ENCODE measurements at regions not wholly inside any gene's neighbourhood (a gene's known extent, or its start where the extent isn't known, plus 50 kb on each side); places are given as distances from the start of the nearest gene placed in this dataset.

DNA sequence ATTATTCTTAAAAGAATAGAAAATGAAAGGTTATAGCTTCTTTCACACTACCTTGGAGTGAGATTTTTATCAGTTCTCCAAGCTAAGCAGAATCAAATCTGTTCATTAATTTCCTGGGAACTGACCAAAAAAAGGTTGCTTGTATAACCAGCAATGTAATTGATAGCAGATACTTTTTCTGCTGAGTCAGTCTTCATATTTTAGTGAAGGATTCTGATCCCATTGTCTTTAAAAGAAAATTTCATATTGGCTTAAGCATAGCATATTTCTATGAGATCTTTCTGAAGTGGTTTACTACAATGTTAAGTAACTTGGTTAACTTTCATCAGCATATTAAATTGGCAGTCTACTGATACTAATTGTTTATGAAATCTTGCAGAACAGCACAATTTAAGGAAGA is 338.0 kb downstream of the TMX3 start:
- Mint-ChIP-seq H3K4me1 (ENCODE audit: low read depth, unreplicated experiment) (no peaks in the 10 kb centered on the region), H3K27me3 (ENCODE audit: unreplicated experiment) (no peaks in the 10 kb centered on the region), H3K9me3 (ENCODE audit: unreplicated experiment) (no peaks in the 10 kb centered on the region), H3K27ac (ENCODE audit: unreplicated experiment) (no peak overlapping the region), H3K4me3 (ENCODE audit: unreplicated experiment) (no peak overlapping the region), H3K36me3 (ENCODE audit: unreplicated experiment) (no peaks in the 10 kb centered on the region)
- TF ChIP-seq, protein P1, sequence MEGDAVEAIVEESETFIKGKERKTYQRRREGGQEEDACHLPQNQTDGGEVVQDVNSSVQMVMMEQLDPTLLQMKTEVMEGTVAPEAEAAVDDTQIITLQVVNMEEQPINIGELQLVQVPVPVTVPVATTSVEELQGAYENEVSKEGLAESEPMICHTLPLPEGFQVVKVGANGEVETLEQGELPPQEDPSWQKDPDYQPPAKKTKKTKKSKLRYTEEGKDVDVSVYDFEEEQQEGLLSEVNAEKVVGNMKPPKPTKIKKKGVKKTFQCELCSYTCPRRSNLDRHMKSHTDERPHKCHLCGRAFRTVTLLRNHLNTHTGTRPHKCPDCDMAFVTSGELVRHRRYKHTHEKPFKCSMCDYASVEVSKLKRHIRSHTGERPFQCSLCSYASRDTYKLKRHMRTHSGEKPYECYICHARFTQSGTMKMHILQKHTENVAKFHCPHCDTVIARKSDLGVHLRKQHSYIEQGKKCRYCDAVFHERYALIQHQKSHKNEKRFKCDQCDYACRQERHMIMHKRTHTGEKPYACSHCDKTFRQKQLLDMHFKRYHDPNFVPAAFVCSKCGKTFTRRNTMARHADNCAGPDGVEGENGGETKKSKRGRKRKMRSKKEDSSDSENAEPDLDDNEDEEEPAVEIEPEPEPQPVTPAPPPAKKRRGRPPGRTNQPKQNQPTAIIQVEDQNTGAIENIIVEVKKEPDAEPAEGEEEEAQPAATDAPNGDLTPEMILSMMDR (IDR thresholded peaks at IDR 0.05; ENCODE audit: partially characterized antibody, unreplicated experiment), result no peak
- no peak for DNase-seq

GRCh38 chr18:68362907-68363306 is 352.0 kb downstream of the TMX3 start:
- TF ChIP-seq, protein P1 (IDR thresholded peaks at IDR 0.05; ENCODE audit: partially characterized antibody, unreplicated experiment), result no peak
- no peak for DNase-seq
- Mint-ChIP-seq H3K36me3 (ENCODE audit: unreplicated experiment) (peaks cover 17% of the 10 kb centered on the region), H3K4me1 (ENCODE audit: low read depth, unreplicated experiment) (no peaks in the 10 kb centered on the region), H3K9me3 (ENCODE audit: unreplicated experiment) (peaks cover 6% of the 10 kb centered on the region), H3K27me3 (ENCODE audit: unreplicated experiment) (no peaks in the 10 kb centered on the region), H3K4me3 (ENCODE audit: unreplicated experiment) (no peak overlapping the region), H3K27ac (ENCODE audit: unreplicated experiment) (no peak overlapping the region)

GRCh38 chr18:68355637-68356036 is 359.3 kb downstream of the TMX3 start:
- Mint-ChIP-seq H3K27ac (ENCODE audit: unreplicated experiment) (no peak overlapping the region), H3K27me3 (ENCODE audit: unreplicated experiment) (no peaks in the 10 kb centered on the region), H3K4me3 (ENCODE audit: unreplicated experiment) (no peak overlapping the region), H3K9me3 (ENCODE audit: unreplicated experiment) (peaks cover 11% of the 10 kb centered on the region), H3K4me1 (ENCODE audit: low read depth, unreplicated experiment) (no peaks in the 10 kb centered on the region), H3K36me3 (ENCODE audit: unreplicated experiment) (peaks cover 20% of the 10 kb centered on the region)
- TF ChIP-seq, protein P1 (IDR thresholded peaks at IDR 0.05; ENCODE audit: partially characterized antibody, unreplicated experiment), result no peak
- no peak for DNase-seq

DNA sequence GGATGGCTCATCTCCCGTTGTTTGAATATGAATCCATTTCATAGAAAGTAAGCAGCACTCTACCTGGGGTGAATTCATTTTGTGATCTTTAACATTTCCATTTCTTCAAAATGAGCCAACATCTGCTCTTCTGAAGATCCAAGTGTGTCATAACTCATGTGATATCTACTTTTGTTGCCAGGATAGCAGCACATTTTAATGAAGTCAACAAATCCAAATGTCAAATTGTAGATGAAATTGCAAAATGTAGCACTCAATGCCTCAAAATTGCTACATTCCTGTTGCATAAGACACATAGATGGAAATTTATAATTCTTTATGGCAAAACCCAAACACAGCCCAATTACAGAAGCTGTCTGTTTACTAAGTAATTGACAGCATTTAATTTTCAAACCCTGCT is 360.7 kb downstream of the TMX3 start:
- peaks cover 14% of the 10 kb centered on the region for H3K9me3 Mint-ChIP-seq (ENCODE audit: unreplicated experiment)
- H3K4me3 Mint-ChIP-seq (ENCODE audit: unreplicated experiment), result no peak overlapping the region
- H3K4me1 Mint-ChIP-seq (ENCODE audit: low read depth, unreplicated experiment), result no peaks in the 10 kb centered on the region
- no peak for DNase-seq
- TF ChIP-seq, protein P1 (IDR thresholded peaks at IDR 0.05; ENCODE audit: partially characterized antibody, unreplicated experiment), result no peak
- H3K27ac Mint-ChIP-seq (ENCODE audit: unreplicated experiment), result no peak overlapping the region
- H3K27me3 Mint-ChIP-seq (ENCODE audit: unreplicated experiment), result no peaks in the 10 kb centered on the region
- H3K36me3 Mint-ChIP-seq (ENCODE audit: unreplicated experiment), result peaks cover 19% of the 10 kb centered on the region

DNA sequence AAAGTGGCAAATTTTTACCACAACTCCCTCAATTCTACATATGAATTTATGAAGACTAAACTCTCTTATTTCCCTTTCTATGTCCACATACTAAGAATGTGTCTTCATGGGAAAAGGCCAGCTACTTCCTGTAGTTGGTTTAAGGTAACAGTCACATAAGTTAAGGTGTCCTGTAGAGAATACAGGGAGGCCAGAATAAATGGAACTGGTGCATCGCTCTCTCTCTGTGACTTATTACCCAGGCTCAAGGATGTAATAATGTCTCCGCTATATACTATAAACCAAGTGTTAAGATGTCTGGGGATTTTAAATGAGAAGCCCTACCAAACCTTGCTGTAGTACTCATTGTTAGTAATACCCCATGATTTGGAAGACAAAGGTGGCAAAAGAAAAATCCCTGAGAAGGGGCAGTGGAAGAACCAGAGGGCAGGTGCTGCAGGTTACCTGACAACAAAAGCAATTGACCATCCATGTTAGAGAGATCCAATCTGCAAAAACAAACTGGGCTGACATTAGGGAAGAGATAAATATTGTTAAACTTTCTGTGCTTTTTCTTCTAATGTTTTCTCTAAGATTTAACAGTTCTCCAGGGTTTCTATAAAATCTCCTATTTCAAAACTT is 372.8 kb downstream of the TMX3 start:
- Mint-ChIP-seq H3K4me3 (ENCODE audit: unreplicated experiment) (no peak overlapping the region), H3K36me3 (ENCODE audit: unreplicated experiment) (no peaks in the 10 kb centered on the region), H3K27ac (ENCODE audit: unreplicated experiment) (no peak overlapping the region), H3K4me1 (ENCODE audit: low read depth, unreplicated experiment) (no peaks in the 10 kb centered on the region), H3K9me3 (ENCODE audit: unreplicated experiment) (no peaks in the 10 kb centered on the region), H3K27me3 (ENCODE audit: unreplicated experiment) (no peaks in the 10 kb centered on the region)
- TF ChIP-seq, protein P1 (IDR thresholded peaks at IDR 0.05; ENCODE audit: partially characterized antibody, unreplicated experiment), result no peak
- DNase-seq, result no peak

All from glutamatergic neuron (in vitro differentiated cells).